ENCODE measurements at regions not wholly inside any gene's neighbourhood (a gene's known extent, or its start where the extent isn't known, plus 50 kb on each side); places are given as distances from the start of the nearest gene placed in this dataset.

DNA sequence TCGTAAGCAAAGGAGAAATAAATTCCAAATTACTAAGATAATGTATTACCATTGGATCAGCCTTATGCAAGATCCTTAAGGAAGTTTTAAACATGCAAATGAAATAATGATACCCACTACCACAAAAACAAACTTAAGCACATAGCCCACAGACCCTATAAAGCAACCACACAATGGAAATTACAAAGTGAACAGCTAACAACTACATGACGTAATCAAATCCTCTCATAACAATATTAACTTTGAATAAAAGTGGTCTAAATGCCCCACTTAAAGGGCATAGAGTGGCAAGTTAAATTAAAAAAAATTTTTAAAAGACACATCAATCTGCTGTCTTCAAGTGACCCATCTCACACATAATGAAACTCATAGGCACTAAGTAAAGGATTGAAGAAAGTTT lies 397.3 kb upstream of the SEMA3A start:
- DNase-seq = no peak
- Histone ChIP-seq H3K4me3 (ENCODE audit: low read length) (no peak overlapping the region), H3K27me3 (replicated peaks; ENCODE audit: insufficient read depth, low read length) (no peaks in the 10 kb centered on the region), H3K27ac (ENCODE audit: low read length) (no peak overlapping the region), H3K9ac (ENCODE audit: low read length) (no peak overlapping the region), H3K9me3 (replicated peaks; ENCODE audit: insufficient read depth, low read length) (no peaks in the 10 kb centered on the region), H3K4me2 (ENCODE audit: low read depth, low read length) (no peak overlapping the region), H3K36me3 (replicated peaks; ENCODE audit: insufficient read depth, low read length) (no peaks in the 10 kb centered on the region), H3F3A (ENCODE audit: insufficient read depth, low read length) (no peaks in the 10 kb centered on the region), H3K79me2 (ENCODE audit: low read length) (no peaks in the 10 kb centered on the region), H2AFZ (ENCODE audit: low read length) (no peak overlapping the region), H4K20me1 (ENCODE audit: insufficient read depth, low read length) (no peaks in the 10 kb centered on the region), H3K9me2 (replicated peaks; ENCODE audit: insufficient read depth, low read length) (no peaks in the 10 kb centered on the region), H3K4me1 (ENCODE audit: low read length) (no peaks in the 10 kb centered on the region)
- TF ChIP-seq, protein P1, sequence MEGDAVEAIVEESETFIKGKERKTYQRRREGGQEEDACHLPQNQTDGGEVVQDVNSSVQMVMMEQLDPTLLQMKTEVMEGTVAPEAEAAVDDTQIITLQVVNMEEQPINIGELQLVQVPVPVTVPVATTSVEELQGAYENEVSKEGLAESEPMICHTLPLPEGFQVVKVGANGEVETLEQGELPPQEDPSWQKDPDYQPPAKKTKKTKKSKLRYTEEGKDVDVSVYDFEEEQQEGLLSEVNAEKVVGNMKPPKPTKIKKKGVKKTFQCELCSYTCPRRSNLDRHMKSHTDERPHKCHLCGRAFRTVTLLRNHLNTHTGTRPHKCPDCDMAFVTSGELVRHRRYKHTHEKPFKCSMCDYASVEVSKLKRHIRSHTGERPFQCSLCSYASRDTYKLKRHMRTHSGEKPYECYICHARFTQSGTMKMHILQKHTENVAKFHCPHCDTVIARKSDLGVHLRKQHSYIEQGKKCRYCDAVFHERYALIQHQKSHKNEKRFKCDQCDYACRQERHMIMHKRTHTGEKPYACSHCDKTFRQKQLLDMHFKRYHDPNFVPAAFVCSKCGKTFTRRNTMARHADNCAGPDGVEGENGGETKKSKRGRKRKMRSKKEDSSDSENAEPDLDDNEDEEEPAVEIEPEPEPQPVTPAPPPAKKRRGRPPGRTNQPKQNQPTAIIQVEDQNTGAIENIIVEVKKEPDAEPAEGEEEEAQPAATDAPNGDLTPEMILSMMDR (IDR thresholded peaks at IDR 0.05; ENCODE audit: low read length) = no peak
- TF ChIP-seq EZH2 (optimal IDR thresholded peaks at IDR 0.05; ENCODE audit: low read depth, low read length) (no peak), EZH2phosphoT487 (IDR thresholded peaks at IDR 0.05; ENCODE audit: low read length) (no peak)

DNA sequence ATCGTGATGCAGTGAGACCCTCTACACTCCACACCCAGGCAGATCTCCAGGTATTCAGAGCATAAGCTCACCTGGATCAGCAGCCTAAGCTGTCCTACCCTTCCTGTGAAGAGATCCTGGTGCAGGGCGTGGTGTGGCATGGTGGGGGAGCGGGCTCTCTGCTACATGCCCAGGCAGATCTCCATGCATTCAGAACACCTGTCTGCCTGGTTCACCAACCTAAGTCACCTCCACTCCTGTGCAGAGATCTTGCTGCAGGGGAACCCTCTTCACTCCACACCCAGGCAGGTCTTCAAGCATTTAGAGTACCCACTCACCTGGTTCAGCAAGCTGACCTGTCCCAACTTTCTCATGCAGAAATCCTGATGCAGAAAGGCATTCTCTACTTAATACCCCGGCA lies 394.4 kb upstream of the SEMA3A start:
- no peaks in the 10 kb centered on the region for H3K9me3 ChIP-seq (replicated peaks; ENCODE audit: insufficient read depth, low read length)
- DNase-seq = no peak
- H3K4me2 ChIP-seq (ENCODE audit: low read depth, low read length) = no peak overlapping the region
- H3K4me1 ChIP-seq (ENCODE audit: low read length) = no peaks in the 10 kb centered on the region
- no peaks in the 10 kb centered on the region for H3K36me3 ChIP-seq (replicated peaks; ENCODE audit: insufficient read depth, low read length)
- H2AFZ ChIP-seq (ENCODE audit: low read length) = no peak overlapping the region
- H3K27me3 ChIP-seq (replicated peaks; ENCODE audit: insufficient read depth, low read length) = no peaks in the 10 kb centered on the region
- H3K9ac ChIP-seq (ENCODE audit: low read length) = no peak overlapping the region
- H3K79me2 ChIP-seq (ENCODE audit: low read length) = no peaks in the 10 kb centered on the region
- H3K9me2 ChIP-seq (replicated peaks; ENCODE audit: insufficient read depth, low read length) = no peaks in the 10 kb centered on the region
- TF ChIP-seq EZH2phosphoT487 (IDR thresholded peaks at IDR 0.05; ENCODE audit: low read length) (no peak), EZH2 (optimal IDR thresholded peaks at IDR 0.05; ENCODE audit: low read depth, low read length) (no peak)
- TF ChIP-seq, protein P1 (IDR thresholded peaks at IDR 0.05; ENCODE audit: low read length) = no peak
- H3K27ac ChIP-seq (ENCODE audit: low read length) = no peak overlapping the region
- H4K20me1 ChIP-seq (ENCODE audit: insufficient read depth, low read length) = no peaks in the 10 kb centered on the region
- no peaks in the 10 kb centered on the region for H3F3A ChIP-seq (ENCODE audit: insufficient read depth, low read length)
- H3K4me3 ChIP-seq (ENCODE audit: low read length) = no peak overlapping the region

DNA sequence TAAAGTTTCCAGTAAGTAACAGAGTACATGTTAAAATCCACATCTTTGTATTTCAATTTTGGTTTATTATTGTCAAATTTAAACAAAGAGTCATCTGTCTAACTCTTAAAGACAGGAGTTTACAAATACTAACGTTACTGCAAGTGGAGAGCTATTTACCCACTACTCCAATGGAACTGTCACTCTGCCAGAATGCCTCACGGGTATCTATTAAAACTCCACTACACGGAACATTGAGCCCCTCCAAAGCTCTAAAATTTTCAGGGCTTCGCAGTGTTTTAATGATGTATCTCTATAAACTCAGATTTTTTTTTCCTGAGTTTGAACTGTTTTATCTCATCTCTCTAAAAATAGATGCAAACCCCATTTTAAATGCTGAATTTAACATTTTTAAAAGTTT lies 388.7 kb upstream of the SEMA3A start:
- Histone ChIP-seq H2AFZ (ENCODE audit: low read length) (no peak overlapping the region), H3K9ac (ENCODE audit: low read length) (no peak overlapping the region), H3K27ac (ENCODE audit: low read length) (no peak overlapping the region), H4K20me1 (ENCODE audit: insufficient read depth, low read length) (no peaks in the 10 kb centered on the region), H3K4me1 (ENCODE audit: low read length) (no peaks in the 10 kb centered on the region), H3K4me2 (ENCODE audit: low read depth, low read length) (no peak overlapping the region), H3K9me2 (replicated peaks; ENCODE audit: insufficient read depth, low read length) (no peaks in the 10 kb centered on the region), H3K79me2 (ENCODE audit: low read length) (no peaks in the 10 kb centered on the region), H3F3A (ENCODE audit: insufficient read depth, low read length) (no peaks in the 10 kb centered on the region), H3K4me3 (ENCODE audit: low read length) (no peak overlapping the region), H3K9me3 (replicated peaks; ENCODE audit: insufficient read depth, low read length) (no peaks in the 10 kb centered on the region), H3K27me3 (replicated peaks; ENCODE audit: insufficient read depth, low read length) (no peaks in the 10 kb centered on the region), H3K36me3 (replicated peaks; ENCODE audit: insufficient read depth, low read length) (no peaks in the 10 kb centered on the region)
- no peak for TF ChIP-seq EZH2phosphoT487 (IDR thresholded peaks at IDR 0.05; ENCODE audit: low read length)
- TF ChIP-seq EZH2 (optimal IDR thresholded peaks at IDR 0.05; ENCODE audit: low read depth, low read length) = no peak
- TF ChIP-seq, protein P1 (IDR thresholded peaks at IDR 0.05; ENCODE audit: low read length) = no peak
- DNase-seq = no peak

Data from MM.1S (cell line).